ENCODE measurements at regions not wholly inside any gene's neighbourhood (a gene's known extent, or its start where the extent isn't known, plus 50 kb on each side); places are given as distances from the start of the nearest gene placed in this dataset.

- intact Hi-C loops (cut with micrococcal nuclease; ENCODE audit: unreplicated experiment) = no loop called here
- in situ Hi-C loops (cut with HindIII; ENCODE audit: low pct_unique_long_range_greater_than_20kb, low sequenced_read_pairs) = no loop called here
Observed at GRCh38 chr3:25153561-25153960, 274.5 kb upstream of the RARB start.

GRCh38 chr3:25155652-25156471 is 272.2 kb upstream of the RARB start:
- no peak for ATAC-seq
- CTCF ChIA-PET = no interaction called here

More at GRCh38 chr3:25153561-25153960, 274.5 kb upstream of the RARB start:
- Histone ChIP-seq H3K27ac (ENCODE audit: low read length) (no peak overlapping the region), H3K9me3 (ENCODE audit: control insufficient read depth, insufficient read depth, low read depth, low read length) (no peaks in the 10 kb centered on the region), H3K4me3 (ENCODE audit: low read depth in 2 of 2, low read length in 2 of 2) (no peak overlapping the region), H3K36me3 (ENCODE audit: control insufficient read depth, insufficient read depth, low read length) (no peaks in the 10 kb centered on the region), H3K4me1 (ENCODE audit: control insufficient read depth, insufficient read depth, low read length) (no peaks in the 10 kb centered on the region), H3K27me3 (ENCODE audit: control insufficient read depth, insufficient read depth, low read length) (no peaks in the 10 kb centered on the region)
- DNase-seq (ENCODE audit: low read depth, low spot score) (no peak), ATAC-seq (no peak)
- no peak for TF ChIP-seq TCF7L2 (IDR thresholded peaks at IDR 0.05; ENCODE audit: low read depth, low read length)
- ChIA-PET POLR2A (no interaction called here), CTCF (no interaction called here)
- BruUV-seq (replicated peaks) = no TSS peak

More at GRCh38 chr3:25155652-25156471, 272.2 kb upstream of the RARB start:
- intact Hi-C loops (cut with micrococcal nuclease; ENCODE audit: unreplicated experiment) (no loop called here), in situ Hi-C loops (cut with HindIII; ENCODE audit: low pct_unique_long_range_greater_than_20kb, low sequenced_read_pairs) (no loop called here)
- Histone ChIP-seq H3K36me3 (ENCODE audit: control insufficient read depth, insufficient read depth, low read length) (no peaks in the 10 kb centered on the region), H3K9me3 (ENCODE audit: control insufficient read depth, insufficient read depth, low read depth, low read length) (no peaks in the 10 kb centered on the region), H3K4me1 (ENCODE audit: control insufficient read depth, insufficient read depth, low read length) (no peaks in the 10 kb centered on the region), H3K27me3 (ENCODE audit: control insufficient read depth, insufficient read depth, low read length) (no peaks in the 10 kb centered on the region), H3K27ac (ENCODE audit: low read length) (no peak overlapping the region), H3K4me3 (ENCODE audit: low read depth in 2 of 2, low read length in 2 of 2) (no peak overlapping the region)
- DNase-seq (ENCODE audit: low read depth, low spot score) = no peak
- no peak for TF ChIP-seq SIN3A (IDR thresholded peaks at IDR 0.05; ENCODE audit: borderline replicate concordance, insufficient read depth, low read depth, low read length)
- no peak for TF ChIP-seq REST (IDR thresholded peaks at IDR 0.05; ENCODE audit: insufficient read depth in 1 of 2, low read depth in 2 of 2, low read length in 1 of 2)
- no peak for TF ChIP-seq CTCF (IDR thresholded peaks at IDR 0.05)
- no peak for TF ChIP-seq TCF7L2 (IDR thresholded peaks at IDR 0.05; ENCODE audit: low read depth, low read length)
- TF ChIP-seq POLR2AphosphoS5 (IDR thresholded peaks at IDR 0.05; ENCODE audit: low read depth, low read length) = no peak
- no TSS peak for BruUV-seq (replicated peaks)
- POLR2A ChIA-PET = no interaction called here
